ENCODE measurements at regions not wholly inside any gene's neighbourhood (a gene's known extent, or its start where the extent isn't known, plus 50 kb on each side); places are given as distances from the start of the nearest gene placed in this dataset.

DNA sequence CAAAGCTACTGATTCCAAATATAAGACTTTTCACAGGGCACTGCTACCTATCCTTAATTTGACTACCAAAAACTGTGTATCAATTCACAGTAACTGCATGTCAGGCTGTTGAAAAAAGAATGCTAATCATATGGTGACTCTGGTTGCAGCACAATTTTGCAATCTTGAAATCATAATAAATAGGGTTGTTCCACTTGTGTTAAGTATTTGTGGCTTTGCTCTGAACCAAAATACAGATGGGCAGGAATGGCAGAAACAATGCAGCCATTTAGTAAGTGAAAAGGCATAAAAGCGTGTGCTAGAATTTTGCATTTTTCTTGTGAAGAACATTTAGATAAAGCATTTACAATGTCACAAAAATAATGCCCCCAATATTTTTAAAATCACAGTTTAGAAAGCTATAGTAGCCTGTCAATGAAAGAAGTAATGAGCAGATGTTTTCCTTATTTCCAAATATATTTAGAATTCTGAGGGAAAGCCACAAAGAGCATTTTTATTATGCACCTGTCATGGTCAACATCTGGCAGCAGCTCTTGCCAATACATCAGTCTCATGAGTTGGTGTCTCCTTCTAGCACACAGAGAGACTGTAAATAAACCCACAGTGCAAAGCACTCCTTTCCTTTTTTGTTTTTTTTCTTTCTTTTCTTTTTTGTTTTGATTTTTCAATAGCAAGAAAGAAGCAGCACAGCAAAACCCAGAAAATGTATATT, 54.8 kb upstream of the PAM start:
- Mint-ChIP-seq H3K27ac (no peak overlapping the region), H3K9me3 (no peaks in the 10 kb centered on the region), H3K36me3 (no peaks in the 10 kb centered on the region), H3K4me3 (no peak overlapping the region), H3K4me1 (no peaks in the 10 kb centered on the region), H3K27me3 (peaks cover 4% of the 10 kb centered on the region)
- DNase-seq (ENCODE audit: low spot score in 2 of 2) (no peak), ATAC-seq (ENCODE audit: low read depth) (no peak)

DNA sequence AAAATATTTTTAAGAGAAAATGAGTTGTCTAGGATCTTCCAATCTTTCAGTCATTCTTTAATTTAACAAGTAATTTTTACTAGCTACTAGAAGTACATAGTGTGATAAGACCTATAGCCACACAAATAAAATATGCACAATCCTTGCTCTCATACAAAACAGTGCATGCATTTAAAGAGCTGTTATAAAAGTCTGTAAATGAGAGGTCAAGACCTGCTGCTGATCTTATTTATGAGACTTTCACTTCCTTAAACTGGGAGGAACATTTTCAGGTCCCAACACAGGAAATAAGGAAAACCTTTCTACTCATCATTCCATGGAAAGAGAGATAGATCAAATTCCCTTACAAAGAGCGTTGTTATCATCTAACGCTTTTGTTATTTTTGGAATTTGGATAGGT, 54.2 kb upstream of the PAM start:
- ATAC-seq (ENCODE audit: low read depth) (no peak), DNase-seq (ENCODE audit: low spot score in 2 of 2) (no peak)
- Mint-ChIP-seq H3K36me3 (no peaks in the 10 kb centered on the region), H3K9me3 (no peaks in the 10 kb centered on the region), H3K27ac (no peak overlapping the region), H3K27me3 (peaks cover 4% of the 10 kb centered on the region), H3K4me3 (no peak overlapping the region), H3K4me1 (no peaks in the 10 kb centered on the region)

DNA sequence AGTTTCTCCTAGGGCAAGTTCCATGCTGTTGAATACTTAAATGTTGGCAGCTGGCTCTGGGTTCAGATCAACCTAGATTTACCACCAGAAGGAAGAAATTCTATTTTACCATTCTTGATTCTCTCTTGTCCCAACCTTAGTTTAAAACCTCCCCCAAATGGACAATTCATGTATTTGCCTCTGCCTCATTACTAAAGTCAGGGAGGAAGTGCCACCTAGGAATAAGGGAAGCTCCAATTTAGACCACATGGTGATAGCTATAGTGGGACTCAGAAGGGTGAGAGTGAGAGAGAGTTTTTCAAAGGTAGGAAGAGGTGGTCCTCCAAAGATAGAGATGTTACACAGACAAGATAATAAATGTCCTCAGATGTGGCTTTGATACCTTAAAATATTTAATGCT, 53.4 kb upstream of the PAM start:
- DNase-seq (ENCODE audit: low spot score in 2 of 2) (no peak), ATAC-seq (ENCODE audit: low read depth) (no peak)
- Mint-ChIP-seq H3K4me3 (no peak overlapping the region), H3K36me3 (no peaks in the 10 kb centered on the region), H3K27ac (no peak overlapping the region), H3K4me1 (no peaks in the 10 kb centered on the region), H3K27me3 (peaks cover 6% of the 10 kb centered on the region), H3K9me3 (no peaks in the 10 kb centered on the region)
